Cardiac fibroblast (primary cell): ENCODE measurements at regions not wholly inside any gene's neighbourhood (a gene's known extent, or its start where the extent isn't known, plus 50 kb on each side); places are given as distances from the start of the nearest gene placed in this dataset.

ENCODE experiments used
- DNase-seq, 2 donors: peaks; one replicate each; pipeline versions ENCODE4 v3.0.0 to v3.0.0-alpha.2; 2010; ENCODE audit warnings: low read depth in 2 of 2
- H3K4me3 ChIP-seq, 2 donors: replicated peaks in 1 of 2; 1 replicate in 1 of 2; 2 replicates in 1 of 2; pipeline ENCODE4 v1.5.1; 2011; ENCODE audit warnings: low read depth in 2 of 2, low read length in 2 of 2, mild to moderate bottlenecking in 2 of 2, moderate library complexity in 1 of 2
- CTCF ChIP-seq: IDR thresholded peaks from one replicate; pipeline ENCODE4 v1.5.1; 2011; ENCODE audit warnings: low read depth, mild to moderate bottlenecking, low read length, inconsistent platforms

- TF ChIP-seq CTCF, result no peak
- H3K4me3 ChIP-seq, result no peak overlapping the region
- DNase-seq, result no peak
Measured at GRCh38 chr21:39110431-39110830, 72.8 kb downstream of the PSMG1 start.

- TF ChIP-seq CTCF, result no peak
- H3K4me3 ChIP-seq, result no peak overlapping the region
- DNase-seq, result no peak
Measured at GRCh38 chr21:39109596-39110210, 73.5 kb downstream of the PSMG1 start.

- no peak for DNase-seq
- TF ChIP-seq CTCF, result no peak
- H3K4me3 ChIP-seq, result no peak overlapping the region
Measured at GRCh38 chr21:39109163-39109530, 74.1 kb downstream of the PSMG1 start.

- no peak for DNase-seq
- TF ChIP-seq CTCF, result no peak
- H3K4me3 ChIP-seq, result no peak overlapping the region
Measured at GRCh38 chr21:39108291-39109162, 74.7 kb downstream of the PSMG1 start.

GRCh38 chr21:39107739-39108138, 75.5 kb downstream of the PSMG1 start:
- TF ChIP-seq CTCF, result no peak
- no peak for DNase-seq
- H3K4me3 ChIP-seq, result no peak overlapping the region

GRCh38 chr21:39106881-39107462, 76.3 kb downstream of the PSMG1 start:
- H3K4me3 ChIP-seq, result no peak overlapping the region
- DNase-seq, result no peak
- TF ChIP-seq CTCF, result no peak
